H9 (cell line): ENCODE measurements at regions not wholly inside any gene's neighbourhood (a gene's known extent, or its start where the extent isn't known, plus 50 kb on each side); places are given as distances from the start of the nearest gene placed in this dataset.

Experiments used
- DNase-seq: peaks from one replicate; pipeline ENCODE4 v3.0.0-alpha.2; 2017
- H2AFZ ChIP-seq: one replicate; pipeline ENCODE4 v1.6.1; 2013; ENCODE audit warnings: mild to moderate bottlenecking, low read length, control low read depth, moderate library complexity
- H2AK5ac ChIP-seq: 2 replicates; pipeline ENCODE4 v1.6.1; 2013; ENCODE audit warnings: low read length, control low read depth, mixed read lengths; ENCODE audit not compliant: insufficient read length
- H2BK120ac ChIP-seq: one replicate; pipeline ENCODE4 v1.6.1; 2013; ENCODE audit warnings: low read depth, mild to moderate bottlenecking, low read length, control low read depth, inconsistent platforms; ENCODE audit not compliant: poor library complexity, severe bottlenecking
- H2BK12ac ChIP-seq: 2 replicates; pipeline ENCODE4 v1.6.1; 2013; ENCODE audit warnings: low read length, control low read depth, mixed read lengths, low read depth; ENCODE audit not compliant: insufficient read length
- H2BK15ac ChIP-seq: 2 replicates; pipeline ENCODE4 v1.6.1; 2013; ENCODE audit warnings: low read depth, low read length, control low read depth
- H2BK20ac ChIP-seq: one replicate; pipeline ENCODE4 v1.6.1; 2013; ENCODE audit warnings: low read depth, mild to moderate bottlenecking, low read length, control low read depth, inconsistent platforms; ENCODE audit not compliant: poor library complexity, severe bottlenecking
- H2BK5ac ChIP-seq: 2 replicates; pipeline ENCODE4 v1.6.1; 2013; ENCODE audit warnings: low read length, control low read depth, mixed read lengths; ENCODE audit not compliant: insufficient read length
- H3K14ac ChIP-seq: 2 replicates; pipeline ENCODE4 v1.6.1; 2013; ENCODE audit warnings: low read length, control low read depth; ENCODE audit not compliant: insufficient read depth
- H3K18ac ChIP-seq: 2 replicates; pipeline ENCODE4 v1.6.1; 2013; ENCODE audit warnings: low read depth, mild to moderate bottlenecking, mixed read lengths, low read length, control low read depth; ENCODE audit not compliant: insufficient read length
- H3K23ac ChIP-seq: 2 replicates; pipeline ENCODE4 v1.6.1; 2013; ENCODE audit warnings: low read length, control low read depth, mixed read lengths, low read depth; ENCODE audit not compliant: insufficient read length
- H3K23me2 ChIP-seq: 2 replicates; pipeline ENCODE4 v1.6.1; 2013; ENCODE audit warnings: low read depth, mild to moderate bottlenecking, mixed read lengths, low read length, control low read depth; ENCODE audit not compliant: insufficient read length, poor library complexity, severe bottlenecking
- H3K27ac ChIP-seq: 2 replicates; pipeline ENCODE4 v1.5.1; 2013; ENCODE audit warnings: low read length, control low read depth, mixed read lengths, low read depth; ENCODE audit not compliant: insufficient read length
- H3K27me3 ChIP-seq: 2 replicates; pipeline ENCODE4 v1.6.1; 2013; ENCODE audit warnings: low read length, control low read depth, inconsistent platforms; ENCODE audit not compliant: insufficient read depth
- H3K4ac ChIP-seq: 2 replicates; pipeline ENCODE4 v1.6.1; 2013; ENCODE audit warnings: low read depth, mild to moderate bottlenecking, control low read depth, inconsistent platforms, low read length, moderate library complexity
- H3K4me1 ChIP-seq: 2 replicates; pipeline ENCODE4 v1.6.1; 2013; ENCODE audit warnings: low read length, control low read depth, inconsistent platforms; ENCODE audit not compliant: insufficient read depth
- H3K4me2 ChIP-seq: 2 replicates; pipeline ENCODE4 v1.6.1; 2013; ENCODE audit warnings: low read length, control low read depth, mixed read lengths; ENCODE audit not compliant: insufficient read length, insufficient read depth
- H3K56ac ChIP-seq: 2 replicates; pipeline ENCODE4 v1.6.1; 2013; ENCODE audit warnings: low read depth, mild to moderate bottlenecking, mixed read lengths, low read length, control low read depth; ENCODE audit not compliant: insufficient read length
- H3K79me1 ChIP-seq: 2 replicates; pipeline ENCODE4 v1.6.1; 2013; ENCODE audit warnings: low read depth, mild to moderate bottlenecking, moderate library complexity, low read length, control low read depth, inconsistent platforms; ENCODE audit not compliant: insufficient read depth, poor library complexity, severe bottlenecking
- H3K79me2 ChIP-seq: 2 replicates; pipeline ENCODE4 v1.6.1; 2013; ENCODE audit warnings: low read length, control low read depth, inconsistent platforms; ENCODE audit not compliant: insufficient read depth
- H3K9ac ChIP-seq: 2 replicates; pipeline ENCODE4 v1.6.1; 2013; ENCODE audit warnings: low read length, control low read depth, mixed read lengths; ENCODE audit not compliant: insufficient read length; ENCODE audit errors: extremely low read depth
- H3K9me3 ChIP-seq: one replicate; pipeline ENCODE4 v1.6.1; 2013; ENCODE audit warnings: low read depth, low read length, inconsistent platforms; ENCODE audit not compliant: control insufficient read depth
- H3T11ph ChIP-seq: one replicate; pipeline ENCODE4 v1.6.1; 2013; ENCODE audit warnings: mild to moderate bottlenecking, low read length, control low read depth, inconsistent platforms
- H4K20me1 ChIP-seq: one replicate; pipeline ENCODE4 v1.6.1; 2013; ENCODE audit not compliant: control insufficient read depth, insufficient read length, insufficient read depth
- H4K5ac ChIP-seq: 2 replicates; pipeline ENCODE4 v1.6.1; 2013; ENCODE audit warnings: low read depth, mild to moderate bottlenecking, mixed read lengths, low read length, control low read depth; ENCODE audit not compliant: insufficient read length
- H4K8ac ChIP-seq: replicated peaks from 2 replicates; pipeline ENCODE4 v1.6.1; 2013; ENCODE audit warnings: low read length, control low read depth, mixed read lengths, low read depth; ENCODE audit not compliant: insufficient read length
- H4K91ac ChIP-seq: 2 replicates; pipeline ENCODE4 v1.6.1; 2013; ENCODE audit warnings: low read depth, mild to moderate bottlenecking, moderate library complexity, mixed read lengths, low read length, control low read depth; ENCODE audit not compliant: insufficient read length
- H3K27ac Mint-ChIP-seq, 3 experiments: 2 replicates in 2 of 3; 3 replicates in 1 of 3; pipeline ENCODE4 v1.8.0; 2020 to 2021; ENCODE audit warnings: mixed read lengths in 3 of 3, mild to moderate bottlenecking in 1 of 3, moderate library complexity in 1 of 3
- H3K27me3 Mint-ChIP-seq: 2 replicates; pipeline ENCODE4 v1.8.0; 2021; ENCODE audit warnings: low read depth, mild to moderate bottlenecking, moderate library complexity, mixed read lengths
- H3K36me3 Mint-ChIP-seq, 3 experiments: 2 replicates in 2 of 3; 3 replicates in 1 of 3; pipeline ENCODE4 v1.8.0; 2020 to 2021; ENCODE audit warnings: low read depth in 3 of 3, mixed read lengths in 3 of 3; ENCODE audit not compliant: insufficient read depth in 1 of 3
- H3K4me1 Mint-ChIP-seq, 2 experiments: 2 replicates each; pipeline ENCODE4 v1.8.0; 2020; ENCODE audit warnings: mixed read lengths in 2 of 2
- H3K4me3 Mint-ChIP-seq, 2 experiments: 2 replicates in 1 of 2; 3 replicates in 1 of 2; pipeline ENCODE4 v1.8.0; 2020 to 2021; ENCODE audit warnings: mild to moderate bottlenecking in 2 of 2, mixed read lengths in 2 of 2, moderate library complexity in 1 of 2
- H3K9me3 Mint-ChIP-seq, 2 experiments: 2 replicates in 1 of 2; 3 replicates in 1 of 2; pipeline ENCODE4 v1.8.0; 2020; ENCODE audit warnings: mild to moderate bottlenecking in 2 of 2, mixed read lengths in 2 of 2, moderate library complexity in 1 of 2
- WGBS: extraction: QIAGEN DNeasy Blood & Tissue Kit; methylation state at CpG from one replicate; pipeline ENCODE4 v1.1.7; 2013; ENCODE audit warnings: missing lambda C conversion rate, low lambda C conversion rate, mixed read lengths; ENCODE audit not compliant: insufficient read length; ENCODE audit errors: extremely low coverage; 5-methylcytosine and 5-hydroxymethylcytosine counted together
- TF ChIP-seq, protein P1 (sequence below): fragments of 200-600 bp; sonication (generic); conservative IDR thresholded peaks from 3 replicates; pipeline ENCODE4 v1.8.0; 2021; ENCODE audit warnings: antibody characterized with exemption, mild to moderate bottlenecking

DNA sequence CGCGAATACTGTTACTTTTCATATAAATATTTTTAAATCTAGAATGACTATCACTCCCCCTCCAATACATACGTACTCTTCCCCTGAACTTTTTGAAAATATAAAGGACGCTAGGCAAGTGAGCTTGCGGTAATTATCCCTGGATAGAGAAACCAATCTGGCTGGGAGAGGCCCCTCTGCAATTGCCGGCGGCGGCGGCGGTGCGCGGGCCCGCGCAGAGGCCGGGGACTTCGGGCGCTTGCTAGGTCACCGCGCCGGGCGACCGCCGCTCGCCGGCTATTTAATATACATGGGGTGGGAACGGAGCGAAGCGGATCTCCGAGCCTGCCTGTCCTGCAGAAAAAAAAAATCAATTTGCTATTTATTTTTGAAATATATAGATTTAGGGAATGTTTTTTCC is 416.3 kb upstream of the ESRRG start:
- Histone ChIP-seq H2BK20ac (no peak overlapping the region), H3K9me3 (no peaks in the 10 kb centered on the region), H2BK120ac (no peak overlapping the region), H4K5ac (no peak overlapping the region), H3K4me1 (peaks cover 3% of the 10 kb centered on the region; the same call in 1 of the 2 replicates), H2BK12ac (no peak overlapping the region), H3K56ac (no peak overlapping the region), H4K8ac (no peak overlapping the region), H3K23me2 (peaks cover 44% of the 10 kb centered on the region), H3K27me3 (peaks cover 51% of the 10 kb centered on the region), H3T11ph (no peak overlapping the region), H3K9ac (no peak overlapping the region), H3K27ac (no peak overlapping the region), H3K4me2 (peak overlapping the region; percentile 81), H3K23ac (no peak overlapping the region), H3K4ac (no peak overlapping the region), H2BK5ac (no peak overlapping the region), H3K79me2 (no peaks in the 10 kb centered on the region), H4K20me1 (no peaks in the 10 kb centered on the region), H4K91ac (no peak overlapping the region), H2AK5ac (no peak overlapping the region), H3K18ac (no peak overlapping the region), H3K79me1 (no peaks in the 10 kb centered on the region), H2BK15ac (no peak overlapping the region), H3K14ac (no peak overlapping the region), H2AFZ (no peak overlapping the region)
- no CpG with 5 or more reads among the region's 29 CpGs for WGBS
- Mint-ChIP-seq H3K27me3 (peaks cover 97% of the 10 kb centered on the region), H3K27ac (no peak overlapping the region), H3K4me3 (peak overlapping the region; percentile 43 to 98), H3K36me3 (no peaks in the 10 kb centered on the region; a peak in 1 of 7 replicates), H3K4me1 (peaks cover 47 to 56% of the 10 kb centered on the region in 2 experiments), H3K9me3 (no peaks in the 10 kb centered on the region)
- TF ChIP-seq, protein P1, sequence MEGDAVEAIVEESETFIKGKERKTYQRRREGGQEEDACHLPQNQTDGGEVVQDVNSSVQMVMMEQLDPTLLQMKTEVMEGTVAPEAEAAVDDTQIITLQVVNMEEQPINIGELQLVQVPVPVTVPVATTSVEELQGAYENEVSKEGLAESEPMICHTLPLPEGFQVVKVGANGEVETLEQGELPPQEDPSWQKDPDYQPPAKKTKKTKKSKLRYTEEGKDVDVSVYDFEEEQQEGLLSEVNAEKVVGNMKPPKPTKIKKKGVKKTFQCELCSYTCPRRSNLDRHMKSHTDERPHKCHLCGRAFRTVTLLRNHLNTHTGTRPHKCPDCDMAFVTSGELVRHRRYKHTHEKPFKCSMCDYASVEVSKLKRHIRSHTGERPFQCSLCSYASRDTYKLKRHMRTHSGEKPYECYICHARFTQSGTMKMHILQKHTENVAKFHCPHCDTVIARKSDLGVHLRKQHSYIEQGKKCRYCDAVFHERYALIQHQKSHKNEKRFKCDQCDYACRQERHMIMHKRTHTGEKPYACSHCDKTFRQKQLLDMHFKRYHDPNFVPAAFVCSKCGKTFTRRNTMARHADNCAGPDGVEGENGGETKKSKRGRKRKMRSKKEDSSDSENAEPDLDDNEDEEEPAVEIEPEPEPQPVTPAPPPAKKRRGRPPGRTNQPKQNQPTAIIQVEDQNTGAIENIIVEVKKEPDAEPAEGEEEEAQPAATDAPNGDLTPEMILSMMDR = no peak
- peak; percentile 40 for DNase-seq
